A549 (cell line): ENCODE measurements at regions not wholly inside any gene's neighbourhood (a gene's known extent, or its start where the extent isn't known, plus 50 kb on each side); places are given as distances from the start of the nearest gene placed in this dataset.

Source experiments
- ESRRA ChIP-seq: fragments of 150-350 bp; IDR thresholded peaks from 2 replicates; pipeline ENCODE4 v1.6.1; 2014; ENCODE audit warnings: mild to moderate bottlenecking, low read length, borderline replicate concordance
- RCOR1 ChIP-seq: fragments of 150-350 bp; IDR thresholded peaks from 2 replicates; pipeline ENCODE4 v1.6.1; 2014; ENCODE audit warnings: antibody characterized with exemption, low read length, low read depth
- TF ChIP-seq, protein P1 (sequence below): fragments of >200 bp; sonication (Bioruptor Twin); formaldehyde crosslinking; IDR thresholded peaks from 3 replicates; pipeline ENCODE4 v1.5.1; 2016

- TF ChIP-seq RCOR1 (no peak), ESRRA (no peak)
- TF ChIP-seq, protein P1, sequence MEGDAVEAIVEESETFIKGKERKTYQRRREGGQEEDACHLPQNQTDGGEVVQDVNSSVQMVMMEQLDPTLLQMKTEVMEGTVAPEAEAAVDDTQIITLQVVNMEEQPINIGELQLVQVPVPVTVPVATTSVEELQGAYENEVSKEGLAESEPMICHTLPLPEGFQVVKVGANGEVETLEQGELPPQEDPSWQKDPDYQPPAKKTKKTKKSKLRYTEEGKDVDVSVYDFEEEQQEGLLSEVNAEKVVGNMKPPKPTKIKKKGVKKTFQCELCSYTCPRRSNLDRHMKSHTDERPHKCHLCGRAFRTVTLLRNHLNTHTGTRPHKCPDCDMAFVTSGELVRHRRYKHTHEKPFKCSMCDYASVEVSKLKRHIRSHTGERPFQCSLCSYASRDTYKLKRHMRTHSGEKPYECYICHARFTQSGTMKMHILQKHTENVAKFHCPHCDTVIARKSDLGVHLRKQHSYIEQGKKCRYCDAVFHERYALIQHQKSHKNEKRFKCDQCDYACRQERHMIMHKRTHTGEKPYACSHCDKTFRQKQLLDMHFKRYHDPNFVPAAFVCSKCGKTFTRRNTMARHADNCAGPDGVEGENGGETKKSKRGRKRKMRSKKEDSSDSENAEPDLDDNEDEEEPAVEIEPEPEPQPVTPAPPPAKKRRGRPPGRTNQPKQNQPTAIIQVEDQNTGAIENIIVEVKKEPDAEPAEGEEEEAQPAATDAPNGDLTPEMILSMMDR, result no peak
These were observed 80.7 kb downstream of the FZD1 start for GRCh38 chr7:91344911-91345310.
